KMS-11 (cell line): ENCODE measurements at regions not wholly inside any gene's neighbourhood (a gene's known extent, or its start where the extent isn't known, plus 50 kb on each side); places are given as distances from the start of the nearest gene placed in this dataset.

Experiments
- H2AFZ ChIP-seq: fragments of 200-600 bp; sonication (generic); 2 replicates; pipeline ENCODE4 v1.6.1; 2016; ENCODE audit warnings: antibody characterized with exemption, mixed run types, low read depth
- H3K27ac ChIP-seq: fragments of 200-600 bp; sonication (generic); 2 replicates; pipeline ENCODE4 v1.6.1; 2016; ENCODE audit warnings: mild to moderate bottlenecking, mixed run types
- H3K27me3 ChIP-seq: fragments of 200-600 bp; sonication (generic); 2 replicates; pipeline ENCODE4 v1.6.1; 2017; ENCODE audit warnings: mild to moderate bottlenecking, low read depth, mixed run types, moderate library complexity; ENCODE audit not compliant: insufficient read depth
- H3K36me3 ChIP-seq: fragments of 200-600 bp; sonication (generic); 2 replicates; pipeline ENCODE4 v1.6.1; 2017; ENCODE audit warnings: mild to moderate bottlenecking, mixed run types; ENCODE audit not compliant: insufficient read depth
- H3K4me1 ChIP-seq: fragments of 200-600 bp; sonication (generic); 2 replicates; pipeline ENCODE4 v1.6.1; 2016; ENCODE audit warnings: mild to moderate bottlenecking, low read depth, mixed run types; ENCODE audit not compliant: poor library complexity, severe bottlenecking
- H3K4me2 ChIP-seq: fragments of 200-600 bp; sonication (generic); 2 replicates; pipeline ENCODE4 v1.7.0; 2016; ENCODE audit warnings: mild to moderate bottlenecking, mixed run types
- H3K4me3 ChIP-seq: fragments of 200-600 bp; sonication (generic); IDR thresholded peaks from 2 replicates; pipeline ENCODE4 v1.6.1; 2017; ENCODE audit warnings: low read depth, low read length, mixed read lengths; ENCODE audit not compliant: insufficient read depth
- H3K79me2 ChIP-seq: fragments of 200-600 bp; sonication (generic); 2 replicates; pipeline ENCODE4 v1.6.1; 2016; ENCODE audit warnings: low read depth, mixed run types; ENCODE audit not compliant: insufficient read depth
- H3K9ac ChIP-seq: fragments of 200-600 bp; sonication (generic); 2 replicates; pipeline ENCODE4 v1.6.1; 2016; ENCODE audit warnings: mild to moderate bottlenecking, mixed run types
- H4K20me1 ChIP-seq: fragments of 200-600 bp; sonication (generic); 2 replicates; pipeline ENCODE4 v1.6.1; 2016; ENCODE audit warnings: mild to moderate bottlenecking, mixed run types; ENCODE audit not compliant: insufficient read depth
- TF ChIP-seq, protein P1 (sequence below): fragments of 200-600 bp; sonication (generic); conservative IDR thresholded peaks from 2 replicates; pipeline ENCODE4 v1.6.1; 2017; ENCODE audit warnings: low read depth, mild to moderate bottlenecking, antibody characterized with exemption, low read length, moderate library complexity, mixed read lengths

DNA sequence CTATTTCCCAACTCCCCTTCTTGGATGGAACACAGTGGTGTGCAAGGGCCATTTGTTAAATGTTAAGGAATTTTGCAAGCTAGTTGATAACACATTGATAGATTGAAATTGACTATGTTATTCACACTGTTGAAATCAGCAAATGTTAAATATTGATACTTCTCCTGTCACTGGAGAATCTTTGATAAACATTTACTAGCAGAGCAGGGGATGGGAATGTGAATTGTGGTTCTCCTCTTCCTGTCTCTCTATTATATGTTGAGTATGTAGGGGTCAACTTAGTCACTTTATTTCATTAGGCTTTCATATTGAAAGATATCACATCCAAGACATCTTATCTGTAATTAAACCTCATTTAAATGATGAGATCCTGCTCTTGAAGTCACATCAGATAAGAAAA, 533.9 kb downstream of the TLR4 start:
- no peaks in the 10 kb centered on the region for H3K36me3 ChIP-seq
- H3K4me1 ChIP-seq: no peaks in the 10 kb centered on the region
- no peak overlapping the region for H2AFZ ChIP-seq
- no peak overlapping the region for H3K27ac ChIP-seq
- no peaks in the 10 kb centered on the region for H3K79me2 ChIP-seq
- H3K4me3 ChIP-seq: no peak overlapping the region
- no peaks in the 10 kb centered on the region for H3K27me3 ChIP-seq
- TF ChIP-seq, protein P1, sequence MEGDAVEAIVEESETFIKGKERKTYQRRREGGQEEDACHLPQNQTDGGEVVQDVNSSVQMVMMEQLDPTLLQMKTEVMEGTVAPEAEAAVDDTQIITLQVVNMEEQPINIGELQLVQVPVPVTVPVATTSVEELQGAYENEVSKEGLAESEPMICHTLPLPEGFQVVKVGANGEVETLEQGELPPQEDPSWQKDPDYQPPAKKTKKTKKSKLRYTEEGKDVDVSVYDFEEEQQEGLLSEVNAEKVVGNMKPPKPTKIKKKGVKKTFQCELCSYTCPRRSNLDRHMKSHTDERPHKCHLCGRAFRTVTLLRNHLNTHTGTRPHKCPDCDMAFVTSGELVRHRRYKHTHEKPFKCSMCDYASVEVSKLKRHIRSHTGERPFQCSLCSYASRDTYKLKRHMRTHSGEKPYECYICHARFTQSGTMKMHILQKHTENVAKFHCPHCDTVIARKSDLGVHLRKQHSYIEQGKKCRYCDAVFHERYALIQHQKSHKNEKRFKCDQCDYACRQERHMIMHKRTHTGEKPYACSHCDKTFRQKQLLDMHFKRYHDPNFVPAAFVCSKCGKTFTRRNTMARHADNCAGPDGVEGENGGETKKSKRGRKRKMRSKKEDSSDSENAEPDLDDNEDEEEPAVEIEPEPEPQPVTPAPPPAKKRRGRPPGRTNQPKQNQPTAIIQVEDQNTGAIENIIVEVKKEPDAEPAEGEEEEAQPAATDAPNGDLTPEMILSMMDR: no peak
- H3K9ac ChIP-seq: no peak overlapping the region
- no peak overlapping the region for H3K4me2 ChIP-seq
- H4K20me1 ChIP-seq: no peaks in the 10 kb centered on the region

DNA sequence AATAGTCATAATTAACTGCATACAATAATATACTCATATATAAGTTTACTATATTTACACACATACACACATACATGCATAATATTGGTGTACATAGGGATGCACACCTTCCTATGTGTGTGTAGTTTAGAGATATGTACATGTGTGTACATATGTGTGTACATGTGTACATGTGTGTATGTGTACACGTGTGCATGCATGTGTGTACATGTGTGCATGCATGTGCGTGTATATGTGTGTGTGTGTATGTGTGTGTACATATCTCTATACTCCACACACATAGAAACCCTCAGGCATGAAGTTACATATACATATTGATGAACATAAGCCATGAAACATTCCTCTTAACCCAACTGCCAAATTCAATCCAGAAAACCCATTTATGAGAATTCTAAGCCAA, 547.8 kb downstream of the TLR4 start:
- Histone ChIP-seq H3K4me2 (no peak overlapping the region), H4K20me1 (no peaks in the 10 kb centered on the region), H2AFZ (no peak overlapping the region), H3K79me2 (no peaks in the 10 kb centered on the region), H3K4me1 (no peaks in the 10 kb centered on the region), H3K27me3 (no peaks in the 10 kb centered on the region), H3K27ac (no peak overlapping the region), H3K36me3 (no peaks in the 10 kb centered on the region), H3K9ac (no peak overlapping the region), H3K4me3 (no peak overlapping the region)
- TF ChIP-seq, protein P1: no peak

DNA sequence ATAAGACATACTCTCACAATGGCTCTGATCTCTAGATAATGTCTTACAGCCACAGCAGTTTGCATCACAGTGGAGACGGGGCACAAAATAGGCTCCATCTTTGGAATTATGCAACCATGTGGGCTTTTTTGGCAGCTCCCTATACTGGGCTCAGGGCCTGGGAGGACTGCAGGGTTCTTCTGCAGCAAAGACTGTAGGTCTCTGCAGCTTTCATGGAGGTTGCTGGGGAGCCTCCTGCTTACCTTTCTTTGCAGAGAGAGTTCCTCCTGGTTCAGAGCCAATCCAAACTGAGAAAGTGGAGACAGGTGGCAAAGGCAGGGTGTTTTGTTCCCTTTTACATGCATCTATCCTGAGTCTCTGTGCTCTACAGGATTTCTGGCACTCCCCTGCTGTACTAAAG, 558.0 kb downstream of the TLR4 start:
- no peaks in the 10 kb centered on the region for H3K79me2 ChIP-seq
- H3K9ac ChIP-seq: no peak overlapping the region
- no peak overlapping the region for H3K27ac ChIP-seq
- H3K4me2 ChIP-seq: no peak overlapping the region
- H2AFZ ChIP-seq: no peak overlapping the region
- no peaks in the 10 kb centered on the region for H3K4me1 ChIP-seq
- no peaks in the 10 kb centered on the region for H3K27me3 ChIP-seq
- H3K36me3 ChIP-seq: no peaks in the 10 kb centered on the region
- H3K4me3 ChIP-seq: no peak overlapping the region
- TF ChIP-seq, protein P1: no peak
- H4K20me1 ChIP-seq: no peaks in the 10 kb centered on the region

DNA sequence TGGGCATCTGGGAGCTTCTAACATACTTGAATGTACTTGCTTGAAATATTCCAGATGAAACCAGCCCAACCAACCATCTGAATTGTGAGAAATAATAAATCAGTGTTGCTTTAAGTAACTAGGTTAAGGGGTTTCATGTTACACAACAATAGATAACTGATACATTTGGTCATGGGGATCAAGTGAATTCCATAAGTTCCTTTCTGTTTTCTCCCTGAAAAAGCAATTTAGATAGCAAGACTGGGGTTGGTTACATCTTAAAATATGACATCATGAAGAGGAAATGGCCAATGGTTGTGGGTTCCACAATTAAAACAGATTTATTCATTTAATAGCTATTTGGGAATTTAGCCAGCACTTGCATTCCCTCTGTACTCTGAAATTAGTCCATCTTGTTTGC, 559.7 kb downstream of the TLR4 start:
- Histone ChIP-seq H4K20me1 (no peaks in the 10 kb centered on the region), H2AFZ (no peak overlapping the region), H3K9ac (no peak overlapping the region), H3K4me1 (no peaks in the 10 kb centered on the region), H3K4me3 (no peak overlapping the region), H3K36me3 (no peaks in the 10 kb centered on the region), H3K27me3 (no peaks in the 10 kb centered on the region), H3K4me2 (no peak overlapping the region), H3K79me2 (no peaks in the 10 kb centered on the region), H3K27ac (no peak overlapping the region)
- TF ChIP-seq, protein P1: no peak

DNA sequence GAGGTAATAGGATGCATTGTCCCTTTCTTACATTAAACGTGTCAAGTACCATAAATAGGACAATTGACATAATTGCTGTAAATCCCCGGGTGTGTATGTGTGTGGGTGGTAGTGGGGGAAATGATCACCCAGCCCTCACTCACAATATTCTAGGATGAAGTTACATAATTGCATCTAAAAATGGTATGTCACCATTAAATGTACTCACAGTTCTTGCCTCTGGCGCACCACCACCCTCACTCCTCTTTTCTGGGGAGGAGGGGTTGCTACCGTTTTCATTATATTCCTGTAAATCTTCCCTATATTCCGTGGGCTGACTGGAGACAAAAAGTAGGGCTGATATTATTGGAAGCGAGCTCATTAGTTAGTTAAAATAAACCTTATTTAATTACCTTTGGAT, 563.8 kb downstream of the TLR4 start:
- TF ChIP-seq, protein P1: no peak
- H3K4me2 ChIP-seq: no peak overlapping the region
- no peaks in the 10 kb centered on the region for H3K4me1 ChIP-seq
- no peak overlapping the region for H3K9ac ChIP-seq
- H3K27me3 ChIP-seq: no peaks in the 10 kb centered on the region
- H3K36me3 ChIP-seq: no peaks in the 10 kb centered on the region
- H2AFZ ChIP-seq: no peak overlapping the region
- no peak overlapping the region for H3K27ac ChIP-seq
- H4K20me1 ChIP-seq: no peaks in the 10 kb centered on the region
- no peaks in the 10 kb centered on the region for H3K79me2 ChIP-seq
- H3K4me3 ChIP-seq: no peak overlapping the region
